NB4 (cell line): ENCODE measurements at regions not wholly inside any gene's neighbourhood (a gene's known extent, or its start where the extent isn't known, plus 50 kb on each side); places are given as distances from the start of the nearest gene placed in this dataset.

Source experiments
- DNase-seq: peaks from one replicate; pipeline ENCODE4 v3.0.0; 2010; ENCODE audit warnings: low read depth
- H3K4me3 ChIP-seq: one replicate; pipeline ENCODE4 v1.5.1; 2011; ENCODE audit warnings: mild to moderate bottlenecking, low read depth, low read length, moderate library complexity
- CTCF ChIP-seq: IDR thresholded peaks from one replicate; pipeline ENCODE4 v1.5.1; 2012; ENCODE audit warnings: low read depth, low read length
- MAX ChIP-seq: IDR thresholded peaks from 2 replicates; pipeline ENCODE4 v1.6.1; 2011; ENCODE audit warnings: low read depth, low read length
- MYC ChIP-seq: IDR thresholded peaks from 2 replicates; pipeline ENCODE4 v1.6.1; 2011; ENCODE audit warnings: low read depth, low read length
- POLR2A ChIP-seq: IDR thresholded peaks from 2 replicates; pipeline ENCODE4 v1.6.1; 2011; ENCODE audit warnings: mild to moderate bottlenecking; ENCODE audit not compliant: insufficient read length; ENCODE audit errors: extremely low read depth

GRCh38 chr2:60106836-60107529 lies 446.5 kb downstream of the BCL11A start:
- TF ChIP-seq CTCF (no peak), MYC (no peak), POLR2A (no peak), MAX (no peak)
- DNase-seq = no peak
- H3K4me3 ChIP-seq = no peak overlapping the region

GRCh38 chr2:60105906-60106305 lies 447.5 kb downstream of the BCL11A start:
- peak; percentile 62 for DNase-seq
- TF ChIP-seq CTCF = no peak
- no peak for TF ChIP-seq MAX
- no peak for TF ChIP-seq MYC
- TF ChIP-seq POLR2A = no peak
- H3K4me3 ChIP-seq = no peak overlapping the region

GRCh38 chr2:60104514-60105505 lies 448.6 kb downstream of the BCL11A start:
- peak; percentile 88 for DNase-seq
- H3K4me3 ChIP-seq = peak overlapping the region; percentile 18
- TF ChIP-seq CTCF (no peak), MAX (peak; percentile 2; the same call in 1 of the 2 replicates), MYC (0 out of 2 replicates have a peak, but pooled peaks have one; percentile 3)

- peak overlapping the region; percentile 18 for H3K4me3 ChIP-seq
- DNase-seq = peak; percentile 99
- TF ChIP-seq MAX = peak; percentile 2; the same call in 1 of the 2 replicates
- TF ChIP-seq POLR2A = no peak
- TF ChIP-seq MYC = peak; percentile 62; the same call in 1 of the 2 replicates
These were observed 453.4 kb downstream of the BCL11A start for GRCh38 chr2:60100034-60100433.

GRCh38 chr2:60098996-60099395 lies 454.5 kb downstream of the BCL11A start:
- TF ChIP-seq MAX (no peak), MYC (no peak), POLR2A (no peak), CTCF (no peak)
- DNase-seq = peak; percentile 46

More at GRCh38 chr2:60098996-60099395, 454.5 kb downstream of the BCL11A start:
- H3K4me3 ChIP-seq = peak overlapping the region; percentile 0
